Rectal smooth muscle tissue (tissue), 1 donor: ENCODE measurements at regions not wholly inside any gene's neighbourhood (a gene's known extent, or its start where the extent isn't known, plus 50 kb on each side); places are given as distances from the start of the nearest gene placed in this dataset.

Experiments
- H3K27ac ChIP-seq: one replicate; pipeline ENCODE4 v1.7.0; 2013; ENCODE audit warnings: low read depth, low read length, inconsistent platforms
- H3K27me3 ChIP-seq: one replicate; pipeline ENCODE4 v1.7.0; 2013; ENCODE audit warnings: low read length; ENCODE audit not compliant: control insufficient read depth, insufficient read depth
- H3K36me3 ChIP-seq: one replicate; pipeline ENCODE4 v1.7.0; 2013; ENCODE audit warnings: low read length; ENCODE audit not compliant: control insufficient read depth, insufficient read depth
- H3K4me1 ChIP-seq: one replicate; pipeline ENCODE4 v1.7.0; 2013; ENCODE audit warnings: low read length; ENCODE audit not compliant: control insufficient read depth, insufficient read depth
- H3K4me3 ChIP-seq: one replicate; pipeline ENCODE4 v1.7.0; 2013; ENCODE audit warnings: low read length
- H3K9ac ChIP-seq: one replicate; pipeline ENCODE4 v1.7.0; 2013; ENCODE audit warnings: low read length

- no peaks in the 10 kb centered on the region for H3K36me3 ChIP-seq
- H3K4me1 ChIP-seq: no peaks in the 10 kb centered on the region
- no peak overlapping the region for H3K4me3 ChIP-seq
- H3K9ac ChIP-seq: no peak overlapping the region
- H3K27ac ChIP-seq: no peak overlapping the region
- no peaks in the 10 kb centered on the region for H3K27me3 ChIP-seq
Measured at GRCh38 chr12:124242529-124243065, 52.3 kb upstream of the RFLNA start.

DNA sequence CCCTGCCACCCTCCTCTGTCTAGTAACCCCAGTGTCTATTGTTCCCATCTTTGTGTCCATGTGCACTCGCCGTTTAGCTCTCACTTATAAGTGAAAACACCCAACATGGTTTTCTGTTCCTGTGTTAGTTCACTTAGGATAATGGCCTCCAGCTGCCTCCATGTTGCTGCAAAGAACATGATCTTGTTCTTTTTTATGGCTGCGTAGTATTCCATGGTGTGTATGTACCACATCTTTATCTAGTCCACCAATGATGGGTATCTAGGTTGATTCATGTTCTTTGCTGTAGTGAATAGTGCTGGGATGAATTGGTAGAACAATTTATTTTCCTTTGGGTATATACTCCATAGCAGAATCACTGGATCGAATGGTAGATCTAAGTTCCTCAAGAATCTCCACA, 51.0 kb upstream of the RFLNA start:
- Histone ChIP-seq H3K4me3 (no peak overlapping the region), H3K27ac (no peak overlapping the region)

More for the DNA sequence above, 51.0 kb upstream of the RFLNA start:
- H3K4me1 ChIP-seq: no peaks in the 10 kb centered on the region
- H3K36me3 ChIP-seq: no peaks in the 10 kb centered on the region
- H3K9ac ChIP-seq: no peak overlapping the region
- H3K27me3 ChIP-seq: no peaks in the 10 kb centered on the region
